DMS114 treated with DMSO at 0.1 percent for 48 hours (cell line): ENCODE measurements at regions not wholly inside any gene's neighbourhood (a gene's known extent, or its start where the extent isn't known, plus 50 kb on each side); places are given as distances from the start of the nearest gene placed in this dataset.

Experiments
- DNase-seq: peaks from one replicate; lab custom pipeline; 2025; ENCODE audit not compliant: unreplicated experiment; lab: John Stamatoyannopoulos, UW

GRCh38 chr4:188534297-188534696 is 395.1 kb downstream of the TRIML1 start:
- no peak for DNase-seq

GRCh38 chr4:188534917-188535316 is 395.7 kb downstream of the TRIML1 start:
- no peak for DNase-seq

DNA sequence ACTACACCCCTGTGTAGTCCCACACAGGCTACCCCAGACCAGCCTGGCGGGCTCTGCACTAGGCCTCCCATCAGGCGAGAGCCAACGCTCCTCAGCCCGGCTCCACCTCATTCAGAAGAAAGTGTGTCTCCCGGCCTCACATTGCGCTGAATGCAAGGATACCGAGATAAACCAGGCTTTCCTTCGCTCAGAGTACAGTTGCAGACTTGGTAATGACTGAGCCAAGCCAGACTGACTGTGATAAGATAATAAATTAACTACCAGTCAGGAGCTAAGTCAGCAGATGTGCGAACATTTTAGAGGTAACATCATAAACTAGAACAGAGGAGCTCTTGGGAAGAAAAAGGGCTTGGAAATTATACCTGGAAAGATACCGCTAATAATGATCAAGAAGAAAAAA is 397.6 kb downstream of the TRIML1 start:
- DNase-seq: no peak

DNA sequence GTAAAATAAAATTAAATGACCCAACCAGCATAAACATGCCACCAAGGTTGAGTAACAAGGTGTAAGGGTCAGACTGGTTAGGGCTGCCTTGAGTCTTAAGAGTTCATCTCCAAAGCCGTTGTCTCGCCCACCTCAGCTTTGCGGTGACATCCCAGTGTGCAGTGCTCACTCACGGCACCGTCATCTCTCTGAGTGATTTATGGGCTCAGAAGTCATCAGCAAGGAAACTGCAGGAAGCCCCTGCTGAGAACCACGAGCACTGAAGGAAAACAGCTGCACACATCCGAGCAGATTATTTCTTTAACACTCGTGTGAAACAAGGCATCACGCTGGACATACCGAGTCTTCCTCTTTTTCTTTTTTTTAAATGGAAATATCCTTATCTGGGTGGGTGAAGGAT is 411.1 kb downstream of the TRIML1 start:
- no peak for DNase-seq

DNA sequence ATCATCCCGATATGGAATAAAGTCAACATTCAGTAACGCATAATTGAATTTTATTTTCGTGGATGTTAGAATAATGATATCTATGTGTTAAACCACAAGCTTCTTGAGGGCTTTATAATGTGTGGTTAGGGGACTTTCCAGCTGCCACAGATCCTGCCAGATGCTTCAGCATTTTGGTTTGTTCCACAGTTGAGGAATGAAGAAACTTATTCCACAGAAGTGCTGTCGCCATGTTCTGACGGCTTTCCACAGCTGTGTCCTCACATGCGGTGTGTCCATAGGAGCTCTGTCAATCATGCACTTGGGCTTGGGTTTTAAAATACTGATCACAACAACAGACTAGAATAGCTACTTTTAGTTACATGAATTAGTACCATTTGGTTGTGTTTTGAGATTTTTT is 411.9 kb downstream of the TRIML1 start:
- DNase-seq: no peak

GRCh38 chr4:188552741-188553275 is 413.6 kb downstream of the TRIML1 start:
- no peak for DNase-seq

- DNase-seq: no peak
These were observed 415.2 kb downstream of the TRIML1 start for GRCh38 chr4:188554413-188554812.

DNA sequence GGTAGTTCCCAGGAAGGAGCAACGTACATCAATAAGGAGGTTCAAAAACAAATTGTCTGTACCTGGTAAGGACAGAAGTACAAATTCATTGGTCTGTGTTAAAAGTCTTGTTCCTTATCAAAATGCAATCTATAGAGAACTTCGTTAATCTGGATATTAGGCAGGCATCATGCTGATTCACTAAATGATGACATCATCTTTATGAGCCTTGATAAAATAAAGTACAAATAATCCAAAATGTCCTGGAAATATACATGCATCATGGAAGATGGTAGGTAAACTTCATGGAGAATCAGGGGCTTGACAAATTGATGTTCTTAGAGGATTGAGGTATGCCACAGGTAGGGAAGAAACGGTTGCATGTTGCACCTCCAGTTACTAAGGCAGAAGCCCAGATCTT is 433.9 kb downstream of the TRIML1 start:
- no peak for DNase-seq

- DNase-seq: no peak
These were observed 439.4 kb downstream of the TRIML1 start for GRCh38 chr4:188578657-188579056.

GRCh38 chr4:188596021-188596420 is 456.8 kb downstream of the TRIML1 start:
- DNase-seq: no peak

DNA sequence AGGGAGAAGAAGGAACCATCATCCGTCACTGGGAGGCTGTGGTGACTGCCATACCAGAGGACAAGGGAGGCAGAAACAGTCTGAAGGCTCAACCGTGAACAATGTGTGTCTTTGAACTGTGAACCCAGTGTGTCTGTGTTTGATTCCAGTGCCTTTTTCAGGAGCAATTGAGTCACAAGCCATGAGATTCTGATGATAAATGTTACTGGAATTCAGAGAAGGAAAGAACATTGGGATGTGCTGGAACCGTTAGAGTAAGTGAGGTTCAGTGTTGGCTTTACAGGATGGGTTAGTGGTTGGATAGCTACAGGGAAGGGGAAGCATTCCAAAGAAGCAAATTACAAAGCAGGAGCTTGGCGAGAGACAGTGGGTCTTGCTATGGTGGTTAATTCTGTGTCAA is 464.4 kb downstream of the TRIML1 start:
- DNase-seq: no peak

DNA sequence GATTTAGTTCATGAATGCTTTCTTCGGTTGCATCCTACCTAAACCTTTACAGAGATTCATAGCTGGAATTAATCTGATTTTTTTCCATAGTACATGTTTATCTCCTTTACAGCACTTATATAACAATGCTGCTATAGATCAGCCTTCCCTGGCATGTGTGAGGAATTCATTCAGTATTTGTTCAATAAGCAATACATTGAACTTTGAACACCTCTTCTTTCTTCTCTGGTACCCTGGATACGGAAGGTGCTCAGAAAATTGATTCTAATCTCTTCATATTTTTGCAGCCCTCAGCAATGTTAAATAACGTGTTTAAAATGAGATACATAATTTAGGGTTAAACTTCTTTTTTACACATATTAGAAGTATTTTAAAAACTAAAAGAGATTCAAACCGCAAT is 467.4 kb downstream of the TRIML1 start:
- DNase-seq: no peak

DNA sequence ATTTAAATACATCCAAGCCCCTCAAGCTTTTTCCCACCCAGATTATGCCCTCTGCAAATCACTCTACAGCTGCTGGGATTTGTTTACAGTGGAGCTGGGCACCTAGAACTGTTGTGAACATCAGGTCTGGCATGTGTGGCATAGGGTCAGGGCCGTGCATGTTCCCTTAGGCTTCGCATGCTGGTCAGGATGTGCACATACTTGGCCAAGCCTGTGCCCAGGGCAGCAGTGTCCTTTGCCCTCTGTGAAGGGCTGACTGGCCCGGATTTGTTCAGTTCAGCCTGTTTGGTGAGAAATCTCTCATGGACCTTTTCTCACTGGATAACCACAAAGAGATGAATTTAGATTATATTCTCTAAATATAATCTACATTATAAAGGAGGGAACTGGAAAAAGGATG is 471.9 kb downstream of the TRIML1 start:
- no peak for DNase-seq

- no peak for DNase-seq
These were observed 473.4 kb downstream of the TRIML1 start for GRCh38 chr4:188612659-188613058.

GRCh38 chr4:188613976-188614375 is 474.7 kb downstream of the TRIML1 start:
- no peak for DNase-seq

- no peak for DNase-seq
These were observed 480.4 kb downstream of the TRIML1 start for GRCh38 chr4:188619456-188620149.

GRCh38 chr4:188620608-188621007 is 481.4 kb downstream of the TRIML1 start:
- no peak for DNase-seq

DNA sequence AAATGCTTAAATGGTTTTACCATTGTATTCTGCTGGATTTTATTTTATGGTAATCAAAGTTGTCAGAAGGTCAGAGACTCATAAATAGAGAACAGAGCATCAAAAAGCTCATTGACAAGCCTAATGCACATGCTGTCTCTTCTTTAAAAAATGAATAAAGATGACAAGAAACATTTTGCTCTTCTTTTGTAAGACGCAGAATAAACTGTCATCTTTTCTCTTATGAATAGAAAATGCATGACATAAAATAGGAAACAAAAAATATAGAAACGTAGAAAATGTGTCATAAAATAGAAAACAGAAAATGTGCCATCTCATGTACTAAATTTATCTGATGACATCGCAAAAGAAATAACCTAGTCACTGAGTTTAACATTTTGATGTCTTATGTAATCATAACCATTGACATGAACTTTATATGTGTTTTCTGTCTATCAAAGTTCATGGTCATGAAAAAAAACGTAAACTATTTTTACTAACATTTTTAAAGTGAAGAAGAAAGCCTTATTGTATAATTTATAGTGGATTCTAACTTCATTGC is 484.1 kb downstream of the TRIML1 start:
- DNase-seq: no peak

DNA sequence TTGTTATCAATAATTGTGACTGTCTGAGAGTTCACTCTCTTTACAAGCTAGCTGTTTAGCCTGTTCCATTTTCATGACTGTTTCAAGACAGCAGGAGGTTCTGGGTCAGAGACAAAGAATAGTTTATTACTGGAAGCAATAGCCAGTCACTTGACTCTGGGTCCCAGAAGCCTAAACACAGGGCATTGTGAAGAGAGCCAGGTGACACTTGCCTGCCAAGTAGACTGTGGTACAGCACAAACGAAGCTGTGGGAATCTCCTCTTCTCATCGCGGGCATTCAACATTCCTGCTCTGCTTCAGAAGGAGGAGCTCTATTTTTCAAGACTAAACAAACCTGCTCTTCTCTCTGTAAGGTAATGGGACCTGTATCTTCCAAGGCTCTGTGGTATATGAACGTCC is 485.1 kb downstream of the TRIML1 start:
- DNase-seq: no peak

GRCh38 chr4:188627892-188628291 is 488.7 kb downstream of the TRIML1 start:
- DNase-seq: no peak

- no peak for DNase-seq
These were observed 500.3 kb downstream of the TRIML1 start for GRCh38 chr4:188639479-188640100.

- no peak for DNase-seq
These were observed 508.7 kb downstream of the TRIML1 start for GRCh38 chr4:188647820-188648370.
